GM10248 (cell line): ENCODE measurements at regions not wholly inside any gene's neighbourhood (a gene's known extent, or its start where the extent isn't known, plus 50 kb on each side); places are given as distances from the start of the nearest gene placed in this dataset.

ENCODE experiments used
- CTCF ChIA-PET: fragments of 300-600 bp; sonication (Branson Sonifier 250); formaldehyde crosslinking; extraction: SDS; loops from one replicate; lab custom pipeline; 2021; ENCODE audit warnings: antibody characterized with exemption; lab: Yijun Ruan, JAX
- POLR2A ChIA-PET: fragments of 350-650 bp; sonication (Branson Sonifier 250); formaldehyde crosslinking; extraction: SDS; loops from one replicate; lab custom pipeline; 2020; ENCODE audit warnings: antibody characterized with exemption; lab: Yijun Ruan, JAX
- DNase-seq: peaks from one replicate; pipeline ENCODE4 v3.0.0; 2012; ENCODE audit errors: extremely low spot score
- TF ChIP-seq, protein P1 (sequence below): IDR thresholded peaks from 2 replicates; pipeline ENCODE4 v1.5.1; 2012; ENCODE audit warnings: mild to moderate bottlenecking, low read depth; ENCODE audit errors: extremely low read depth, missing control alignments, control extremely low read depth

DNA sequence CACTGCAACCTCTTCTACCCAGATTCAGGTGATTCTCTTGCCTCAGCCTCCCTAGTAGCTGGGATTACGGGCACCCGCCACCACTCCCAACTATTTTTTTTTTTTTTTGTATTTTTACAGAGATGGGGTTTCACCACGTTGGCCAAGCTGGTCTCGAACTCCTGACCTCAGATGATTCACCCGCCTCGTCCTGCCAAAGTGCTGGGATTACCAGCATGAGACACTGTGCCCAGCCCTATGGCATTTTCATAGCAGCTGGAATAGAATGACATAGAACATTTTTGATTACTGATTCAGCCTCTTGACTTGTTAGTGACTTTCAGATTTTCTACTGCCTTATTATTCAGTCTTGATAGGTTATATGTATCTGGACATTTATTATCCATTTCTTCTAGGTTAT lies 1046.2 kb downstream of the AMY1C start:
- no peak for DNase-seq
- CTCF ChIA-PET = no interaction called here
- POLR2A ChIA-PET = no interaction called here
- TF ChIP-seq, protein P1, sequence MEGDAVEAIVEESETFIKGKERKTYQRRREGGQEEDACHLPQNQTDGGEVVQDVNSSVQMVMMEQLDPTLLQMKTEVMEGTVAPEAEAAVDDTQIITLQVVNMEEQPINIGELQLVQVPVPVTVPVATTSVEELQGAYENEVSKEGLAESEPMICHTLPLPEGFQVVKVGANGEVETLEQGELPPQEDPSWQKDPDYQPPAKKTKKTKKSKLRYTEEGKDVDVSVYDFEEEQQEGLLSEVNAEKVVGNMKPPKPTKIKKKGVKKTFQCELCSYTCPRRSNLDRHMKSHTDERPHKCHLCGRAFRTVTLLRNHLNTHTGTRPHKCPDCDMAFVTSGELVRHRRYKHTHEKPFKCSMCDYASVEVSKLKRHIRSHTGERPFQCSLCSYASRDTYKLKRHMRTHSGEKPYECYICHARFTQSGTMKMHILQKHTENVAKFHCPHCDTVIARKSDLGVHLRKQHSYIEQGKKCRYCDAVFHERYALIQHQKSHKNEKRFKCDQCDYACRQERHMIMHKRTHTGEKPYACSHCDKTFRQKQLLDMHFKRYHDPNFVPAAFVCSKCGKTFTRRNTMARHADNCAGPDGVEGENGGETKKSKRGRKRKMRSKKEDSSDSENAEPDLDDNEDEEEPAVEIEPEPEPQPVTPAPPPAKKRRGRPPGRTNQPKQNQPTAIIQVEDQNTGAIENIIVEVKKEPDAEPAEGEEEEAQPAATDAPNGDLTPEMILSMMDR = no peak

DNA sequence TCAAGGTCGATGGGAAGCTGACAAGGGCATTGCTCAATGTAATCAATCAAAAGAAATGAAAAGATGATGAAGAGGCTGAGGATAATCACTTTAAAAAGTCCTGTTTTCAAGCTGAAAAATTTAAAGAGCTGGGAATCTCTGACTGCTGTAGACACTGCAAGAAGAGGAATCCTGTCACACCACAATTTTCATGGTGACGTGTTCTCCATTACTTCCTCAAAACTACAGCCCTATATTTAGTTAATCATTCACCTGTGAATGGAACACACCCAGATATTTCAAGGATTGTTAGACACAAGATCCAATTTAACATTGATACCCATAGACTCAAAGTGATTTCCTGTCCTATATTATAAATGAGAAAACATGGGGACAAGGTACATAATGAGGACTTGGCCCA lies 1048.3 kb downstream of the AMY1C start:
- TF ChIP-seq, protein P1 = no peak
- DNase-seq = no peak
- ChIA-PET CTCF (interaction anchor here (0.8 to 1.5 kb wide), 3 partner anchors 10 to 100 kb away, joined by 3 to 7 read pairs (median 3); no protein-coding TSS in a partner anchor), POLR2A (no interaction called here)

DNA sequence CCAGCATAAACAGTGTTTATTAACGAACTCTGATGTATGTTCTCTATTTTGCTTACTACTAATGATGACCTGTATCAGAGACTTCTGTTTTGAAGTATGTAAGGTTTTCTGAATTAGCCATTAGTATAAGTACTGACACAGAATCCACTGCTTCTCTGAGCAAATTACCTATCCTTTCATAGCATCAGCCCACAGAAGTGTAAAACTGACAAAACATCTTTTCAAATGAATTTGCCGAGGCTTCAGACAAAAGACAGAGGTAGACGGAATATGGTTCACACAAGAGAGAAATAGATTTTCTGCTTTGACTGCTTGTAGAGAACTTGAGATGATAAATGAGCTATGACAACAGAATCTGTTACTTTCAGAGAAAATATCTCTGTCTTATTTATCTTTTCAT lies 1051.6 kb downstream of the AMY1C start:
- DNase-seq = no peak
- ChIA-PET CTCF (interaction anchor here (1.8 to 2.2 kb wide), 2 partner anchors 21 to 226 kb away, joined by 3 to 9 read pairs; no protein-coding TSS in a partner anchor), POLR2A (no interaction called here)
- TF ChIP-seq, protein P1 = no peak

DNA sequence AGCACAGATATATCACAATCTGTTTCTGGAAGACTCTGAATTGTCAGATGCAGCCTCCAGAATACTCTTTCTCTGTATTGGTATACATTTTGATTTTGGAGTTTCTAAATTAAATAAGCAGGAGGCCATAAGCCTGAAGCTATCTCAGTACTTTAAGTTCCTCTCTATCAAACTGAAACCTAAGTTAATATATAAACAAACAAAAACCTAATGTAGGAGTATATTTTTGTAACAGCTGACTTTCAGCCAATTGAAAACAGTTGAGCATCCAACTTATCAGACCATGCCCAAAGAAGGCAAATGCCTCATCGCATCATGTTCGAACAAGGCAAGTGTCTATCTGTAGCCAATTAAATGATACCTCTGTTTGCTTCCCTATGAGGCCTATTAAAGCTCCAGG lies 1054.4 kb downstream of the AMY1C start:
- no peak for DNase-seq
- POLR2A ChIA-PET = no interaction called here
- CTCF ChIA-PET = no interaction called here

DNA sequence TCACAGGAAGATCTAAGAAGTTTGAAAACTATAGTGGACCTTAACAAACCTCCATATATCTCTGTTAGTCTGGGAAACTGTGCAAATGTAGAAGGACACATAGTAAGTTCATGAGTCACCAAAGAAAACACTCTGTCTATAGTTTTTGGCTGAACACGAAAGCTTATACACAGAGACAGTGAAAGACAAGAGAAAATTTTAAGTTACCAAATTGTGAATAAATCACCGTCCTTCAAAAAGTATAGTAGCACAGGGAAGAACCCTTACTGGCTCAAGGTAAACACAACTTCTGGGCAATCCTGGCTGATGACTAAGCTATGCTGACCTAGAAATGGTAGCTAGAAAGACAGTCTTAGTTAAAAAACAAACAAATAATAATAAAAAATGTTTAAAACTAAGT lies 1057.9 kb downstream of the AMY1C start:
- CTCF ChIA-PET = interaction anchor here (1.5 to 2.2 kb wide), 2 partner anchors 10 to 28 kb away, joined by 5 to 7 read pairs; no protein-coding TSS in a partner anchor
- DNase-seq = no peak
- TF ChIP-seq, protein P1 = no peak
- POLR2A ChIA-PET = no interaction called here

More for the DNA sequence above, 1054.4 kb downstream of the AMY1C start:
- TF ChIP-seq, protein P1 = no peak

DNA sequence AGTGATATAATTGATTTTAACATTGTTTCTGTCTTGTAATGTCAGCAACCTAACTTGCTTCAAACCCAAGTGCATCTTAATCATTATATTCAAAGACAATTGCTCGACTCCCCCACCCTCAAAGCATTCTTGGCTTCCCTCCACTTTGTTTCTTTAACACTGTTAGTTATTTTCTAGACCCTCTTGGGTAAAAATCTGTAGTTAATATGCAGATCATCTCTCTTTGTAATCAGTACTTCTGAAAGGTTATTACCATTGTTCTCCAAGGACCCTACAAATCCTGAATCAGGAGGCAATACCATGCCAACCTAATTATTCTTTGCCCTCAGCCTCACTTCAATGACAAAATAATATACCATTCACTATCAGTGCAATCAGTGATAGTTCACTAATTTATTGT lies 1075.7 kb downstream of the AMY1C start:
- no peak for DNase-seq
- ChIA-PET CTCF (no interaction called here), POLR2A (no interaction called here)
- TF ChIP-seq, protein P1 = no peak
